Mesothelial cell of epicardium (in vitro differentiated cells): ENCODE measurements at regions not wholly inside any gene's neighbourhood (a gene's known extent, or its start where the extent isn't known, plus 50 kb on each side); places are given as distances from the start of the nearest gene placed in this dataset.
A peak's percentile ranks its signal among the peaks of the same experiment; 100 is the strongest.
"Not testable (repeated sequence)": the region's sequence is repeated elsewhere in the genome, so short reads cannot be mapped to it uniquely, and the experiment has no call there.

ENCODE experiments used
- DNase-seq, 2 experiments: peaks; one replicate each; pipeline ENCODE4 v3.0.0; 2021; ENCODE audit warnings: low spot score in 2 of 2; ENCODE audit not compliant: unreplicated experiment in 2 of 2
- H3K27ac Mint-ChIP-seq: 2 replicates; pipeline ENCODE4 v1.8.0; 2021; ENCODE audit warnings: mixed read lengths
- H3K27me3 Mint-ChIP-seq: 2 replicates; pipeline ENCODE4 v1.8.0; 2021; ENCODE audit warnings: low read depth, mixed read lengths
- H3K36me3 Mint-ChIP-seq: 2 replicates; pipeline ENCODE4 v1.8.0; 2021; ENCODE audit warnings: mixed read lengths
- H3K4me1 Mint-ChIP-seq: 2 replicates; pipeline ENCODE4 v1.8.0; 2021; ENCODE audit warnings: mixed read lengths
- H3K4me3 Mint-ChIP-seq: 2 replicates; pipeline ENCODE4 v1.8.0; 2021; ENCODE audit warnings: mild to moderate bottlenecking, moderate library complexity, mixed read lengths
- H3K9me3 Mint-ChIP-seq: 2 replicates; pipeline ENCODE4 v1.8.0; 2021; ENCODE audit warnings: mixed read lengths
- TF ChIP-seq, protein P1 (sequence below): fragments of 200-600 bp; sonication (generic); IDR thresholded peaks from one replicate; pipeline ENCODE4 v1.5.0; 2021; ENCODE audit warnings: antibody characterized with exemption; ENCODE audit not compliant: unreplicated experiment

DNA sequence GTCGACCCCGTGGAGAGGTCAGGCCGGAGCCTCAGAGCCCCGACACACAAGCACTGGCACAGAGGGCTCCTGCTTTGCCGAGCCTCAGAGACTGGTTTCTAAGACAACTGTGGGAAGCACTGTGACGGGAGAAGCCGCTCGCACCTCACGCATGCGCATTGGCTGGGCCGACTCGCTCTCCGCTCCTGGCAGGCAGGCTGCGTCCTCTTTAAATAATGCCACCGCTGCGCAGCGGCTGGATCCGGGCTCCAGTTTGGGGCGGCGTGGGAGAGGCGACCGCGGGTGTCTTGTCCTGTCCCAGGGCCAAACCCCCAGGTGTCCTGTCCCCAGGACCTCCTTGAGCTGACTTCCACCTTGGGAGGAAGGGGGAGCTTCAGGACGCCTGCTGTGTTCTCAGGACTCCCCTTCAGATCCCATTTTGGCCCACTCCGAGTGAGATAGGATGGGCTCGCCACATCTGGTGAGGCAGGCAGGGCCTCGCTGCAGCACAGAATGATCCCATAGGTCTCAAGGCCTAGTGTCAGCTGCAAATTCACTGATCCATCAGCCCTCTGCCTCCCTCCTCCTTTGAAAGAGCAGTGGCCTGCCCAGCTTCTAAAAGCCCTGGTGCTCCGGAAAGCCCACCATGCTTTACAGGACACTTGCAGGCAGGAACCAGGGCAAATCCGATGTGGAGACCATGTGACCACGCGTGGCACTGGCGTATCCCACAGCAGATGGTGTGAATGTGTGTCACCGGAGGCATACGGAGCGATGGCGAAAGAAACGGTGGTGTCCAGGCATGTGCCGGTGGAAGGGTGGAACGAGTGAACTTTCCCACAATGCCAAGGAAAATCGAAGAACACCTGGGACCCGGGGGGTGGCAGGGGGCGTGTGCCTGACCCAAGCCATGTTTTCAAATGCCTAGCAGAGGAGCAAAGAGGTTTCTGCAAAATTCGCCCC lies 169.3 kb upstream of the ZNF337 start:
- H3K4me1 Mint-ChIP-seq: peaks cover 23% of the 10 kb centered on the region
- peak in 1 of 2 experiments; percentile 69 for DNase-seq
- TF ChIP-seq, protein P1, sequence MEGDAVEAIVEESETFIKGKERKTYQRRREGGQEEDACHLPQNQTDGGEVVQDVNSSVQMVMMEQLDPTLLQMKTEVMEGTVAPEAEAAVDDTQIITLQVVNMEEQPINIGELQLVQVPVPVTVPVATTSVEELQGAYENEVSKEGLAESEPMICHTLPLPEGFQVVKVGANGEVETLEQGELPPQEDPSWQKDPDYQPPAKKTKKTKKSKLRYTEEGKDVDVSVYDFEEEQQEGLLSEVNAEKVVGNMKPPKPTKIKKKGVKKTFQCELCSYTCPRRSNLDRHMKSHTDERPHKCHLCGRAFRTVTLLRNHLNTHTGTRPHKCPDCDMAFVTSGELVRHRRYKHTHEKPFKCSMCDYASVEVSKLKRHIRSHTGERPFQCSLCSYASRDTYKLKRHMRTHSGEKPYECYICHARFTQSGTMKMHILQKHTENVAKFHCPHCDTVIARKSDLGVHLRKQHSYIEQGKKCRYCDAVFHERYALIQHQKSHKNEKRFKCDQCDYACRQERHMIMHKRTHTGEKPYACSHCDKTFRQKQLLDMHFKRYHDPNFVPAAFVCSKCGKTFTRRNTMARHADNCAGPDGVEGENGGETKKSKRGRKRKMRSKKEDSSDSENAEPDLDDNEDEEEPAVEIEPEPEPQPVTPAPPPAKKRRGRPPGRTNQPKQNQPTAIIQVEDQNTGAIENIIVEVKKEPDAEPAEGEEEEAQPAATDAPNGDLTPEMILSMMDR: no peak
- H3K9me3 Mint-ChIP-seq: no peaks in the 10 kb centered on the region
- H3K27me3 Mint-ChIP-seq: peaks cover 98% of the 10 kb centered on the region
- H3K4me3 Mint-ChIP-seq: peak overlapping the region; percentile 46
- no peaks in the 10 kb centered on the region for H3K36me3 Mint-ChIP-seq
- H3K27ac Mint-ChIP-seq: no peak overlapping the region

GRCh38 chr20:25864963-25865714 lies 168.5 kb upstream of the ZNF337 start:
- not testable (repeated sequence) for H3K27ac Mint-ChIP-seq, DNase-seq, H3K9me3 Mint-ChIP-seq, H3K36me3 Mint-ChIP-seq
- H3K4me3 Mint-ChIP-seq: peak overlapping the region; percentile 46
- peaks cover 25% of the 10 kb centered on the region for H3K4me1 Mint-ChIP-seq
- peaks cover 98% of the 10 kb centered on the region for H3K27me3 Mint-ChIP-seq

GRCh38 chr20:25864326-25864962 lies 167.8 kb upstream of the ZNF337 start:
- DNase-seq: no peak
- H3K27me3 Mint-ChIP-seq: peaks cover 98% of the 10 kb centered on the region
- no peak overlapping the region for H3K4me3 Mint-ChIP-seq
- H3K9me3 Mint-ChIP-seq: no peaks in the 10 kb centered on the region
- no peaks in the 10 kb centered on the region for H3K36me3 Mint-ChIP-seq
- peaks cover 25% of the 10 kb centered on the region for H3K4me1 Mint-ChIP-seq
- TF ChIP-seq, protein P1: no peak
- no peak overlapping the region for H3K27ac Mint-ChIP-seq

DNA sequence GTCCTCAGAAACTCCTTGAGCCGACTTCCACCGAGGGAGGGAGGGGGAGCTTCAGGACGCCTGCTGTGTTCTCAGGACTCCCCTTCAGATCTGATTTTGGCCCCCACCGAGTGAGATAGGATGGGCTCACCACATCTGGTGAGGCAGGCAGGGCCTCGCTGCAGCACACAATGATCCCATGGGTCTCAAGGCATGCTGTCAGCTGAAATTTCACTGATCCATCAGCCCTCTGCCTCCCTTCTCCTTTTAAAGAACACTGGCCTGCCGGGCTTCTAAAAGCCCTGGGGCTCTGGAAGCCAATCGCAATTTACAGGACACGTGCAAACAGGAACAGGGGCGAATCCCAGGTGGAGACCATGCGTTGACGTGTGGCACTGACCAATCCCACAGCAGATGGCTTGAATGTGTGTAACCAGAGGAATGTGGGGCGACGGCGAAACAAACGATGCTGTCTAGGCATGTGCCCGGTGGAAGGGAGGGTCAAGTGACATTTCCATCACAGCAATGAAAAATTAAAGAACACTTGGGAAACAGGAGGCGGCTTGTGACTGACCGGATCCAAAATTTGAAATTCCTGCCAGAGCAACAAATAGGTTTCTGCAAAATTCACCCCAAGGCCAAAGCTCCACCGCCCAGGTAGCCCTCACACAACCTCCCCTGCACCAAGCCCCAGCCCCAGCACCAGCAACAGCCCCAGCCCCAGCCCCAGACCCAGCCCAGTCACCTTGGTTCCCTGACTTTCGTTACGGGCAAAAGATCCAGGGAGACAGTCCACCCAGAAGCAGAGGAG lies 167.1 kb upstream of the ZNF337 start:
- Mint-ChIP-seq H3K27ac (no peak overlapping the region), H3K36me3 (no peaks in the 10 kb centered on the region), H3K9me3 (no peaks in the 10 kb centered on the region), H3K4me1 (peaks cover 25% of the 10 kb centered on the region), H3K4me3 (peak overlapping the region; percentile 65), H3K27me3 (peaks cover 98% of the 10 kb centered on the region)
- TF ChIP-seq, protein P1: no peak
- no peak for DNase-seq

GRCh38 chr20:25862967-25863530 lies 166.4 kb upstream of the ZNF337 start:
- H3K27ac Mint-ChIP-seq: peak overlapping the region; percentile 12
- peak; percentile 90 to 96 for DNase-seq
- not testable (repeated sequence) for H3K36me3 Mint-ChIP-seq, H3K9me3 Mint-ChIP-seq
- peaks cover 25% of the 10 kb centered on the region for H3K4me1 Mint-ChIP-seq
- H3K4me3 Mint-ChIP-seq: peak overlapping the region; percentile 65
- H3K27me3 Mint-ChIP-seq: peaks cover 95% of the 10 kb centered on the region
